ENCODE measurements at regions not wholly inside any gene's neighbourhood (a gene's known extent, or its start where the extent isn't known, plus 50 kb on each side); places are given as distances from the start of the nearest gene placed in this dataset.

DNA sequence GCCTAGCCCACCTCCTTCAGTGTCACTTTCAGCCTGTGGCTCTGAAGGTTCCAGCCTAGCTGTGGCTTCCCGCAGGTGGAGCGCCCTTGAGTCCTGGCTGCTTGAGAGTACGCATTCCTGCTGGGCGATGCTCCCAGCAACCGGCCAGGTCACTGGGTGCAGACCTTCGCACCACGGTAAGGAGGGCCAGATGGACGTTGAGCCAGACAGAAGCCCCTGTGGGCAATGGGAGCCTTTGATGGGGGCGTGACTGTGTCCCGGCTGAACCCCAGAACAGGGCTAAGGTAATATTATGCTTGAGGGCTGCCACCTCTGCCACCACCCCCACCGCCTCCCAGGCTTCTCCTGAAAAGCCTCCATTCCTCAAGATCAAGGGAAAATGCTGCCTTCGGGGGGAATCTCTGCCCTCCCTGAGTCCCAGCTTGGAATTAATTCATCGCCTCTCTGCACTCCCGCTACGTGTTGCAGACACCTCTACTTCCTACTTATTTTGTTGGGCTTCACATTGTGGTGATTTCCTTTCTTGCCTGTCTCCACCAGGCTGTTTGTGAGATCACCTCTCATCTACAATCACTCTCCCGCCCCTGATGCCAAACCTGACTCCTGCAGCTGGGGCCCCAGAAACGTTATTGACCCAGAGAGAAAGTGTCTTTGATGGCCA is 144.9 kb upstream of the NECTIN1 start:
- no peak for ATAC-seq
- CTCF ChIA-PET, result no interaction called here
- no peaks in the 10 kb centered on the region for H3K9me3 Mint-ChIP-seq (ENCODE audit: low read depth)
- no peaks in the 10 kb centered on the region for H3K27me3 Mint-ChIP-seq
- DNase-seq, result no peak
- H3K36me3 Mint-ChIP-seq, result no peaks in the 10 kb centered on the region
- no peak overlapping the region for H3K4me3 Mint-ChIP-seq
- H3K4me1 Mint-ChIP-seq, result no peaks in the 10 kb centered on the region
- no peak overlapping the region for H3K27ac Mint-ChIP-seq

- H3K36me3 Mint-ChIP-seq, result no peaks in the 10 kb centered on the region
- no peak overlapping the region for H3K4me3 Mint-ChIP-seq
- H3K9me3 Mint-ChIP-seq (ENCODE audit: low read depth), result no peaks in the 10 kb centered on the region
- H3K27me3 Mint-ChIP-seq, result peaks cover 3% of the 10 kb centered on the region
- H3K4me1 Mint-ChIP-seq, result no peaks in the 10 kb centered on the region
- DNase-seq, result no peak
- no peak overlapping the region for H3K27ac Mint-ChIP-seq
- no peak for ATAC-seq
- CTCF ChIA-PET, result no interaction called here
Measured at GRCh38 chr11:119872611-119873310, 143.8 kb upstream of the NECTIN1 start.

DNA sequence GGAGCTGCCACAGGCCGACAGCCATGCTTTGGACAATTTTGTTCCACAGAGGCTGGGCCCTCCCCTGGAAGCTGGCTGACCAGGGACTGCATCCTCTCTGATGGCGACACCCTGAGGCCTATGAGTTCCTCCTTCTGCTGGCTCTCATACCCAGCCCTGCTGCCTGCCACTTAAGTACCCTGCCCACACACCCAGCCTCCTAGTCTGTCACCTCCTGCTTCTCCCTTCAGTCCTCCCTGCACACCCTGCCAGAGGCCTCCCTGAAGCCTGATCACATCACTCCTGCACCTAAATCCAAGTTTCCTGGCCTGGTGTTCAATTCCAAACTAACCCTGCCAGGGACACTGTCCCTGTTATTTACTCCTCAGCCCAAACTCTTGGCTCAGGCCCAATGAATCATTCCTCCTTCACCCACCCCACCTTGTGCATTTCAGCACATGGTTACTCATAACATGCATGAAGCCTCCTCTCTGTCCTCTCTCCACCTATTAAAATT is 136.7 kb upstream of the NECTIN1 start:
- CTCF ChIA-PET, result no interaction called here
- ATAC-seq (no peak), DNase-seq (no peak)
- Mint-ChIP-seq H3K36me3 (no peaks in the 10 kb centered on the region), H3K27me3 (peaks cover 10% of the 10 kb centered on the region), H3K4me3 (no peak overlapping the region), H3K4me1 (no peaks in the 10 kb centered on the region), H3K9me3 (ENCODE audit: low read depth) (no peaks in the 10 kb centered on the region), H3K27ac (no peak overlapping the region)

GRCh38 chr11:119864836-119865235 is 135.8 kb upstream of the NECTIN1 start:
- Mint-ChIP-seq H3K9me3 (ENCODE audit: low read depth) (no peaks in the 10 kb centered on the region), H3K36me3 (no peaks in the 10 kb centered on the region), H3K4me1 (no peaks in the 10 kb centered on the region), H3K27me3 (peaks cover 10% of the 10 kb centered on the region), H3K27ac (no peak overlapping the region), H3K4me3 (no peak overlapping the region)
- DNase-seq (no peak), ATAC-seq (no peak)
- CTCF ChIA-PET, result no interaction called here

GRCh38 chr11:119863851-119864601 is 135.0 kb upstream of the NECTIN1 start:
- no peak for ATAC-seq
- H3K27ac Mint-ChIP-seq, result no peak overlapping the region

GRCh38 chr11:119863236-119863635 is 134.2 kb upstream of the NECTIN1 start:
- no peaks in the 10 kb centered on the region for H3K36me3 Mint-ChIP-seq
- CTCF ChIA-PET, result interaction anchor here (0.7 kb wide), 1 partner anchor 106 kb away, joined by 4 read pairs; no protein-coding TSS in a partner anchor
- H3K27ac Mint-ChIP-seq, result no peak overlapping the region
- ATAC-seq (no peak), DNase-seq (no peak)
- H3K27me3 Mint-ChIP-seq, result peaks cover 12% of the 10 kb centered on the region
- no peaks in the 10 kb centered on the region for H3K9me3 Mint-ChIP-seq (ENCODE audit: low read depth)
- H3K4me1 Mint-ChIP-seq, result no peaks in the 10 kb centered on the region
- no peak overlapping the region for H3K4me3 Mint-ChIP-seq

More at GRCh38 chr11:119863851-119864601, 135.0 kb upstream of the NECTIN1 start:
- Mint-ChIP-seq H3K9me3 (ENCODE audit: low read depth) (no peaks in the 10 kb centered on the region), H3K4me3 (no peak overlapping the region), H3K36me3 (no peaks in the 10 kb centered on the region), H3K4me1 (no peaks in the 10 kb centered on the region), H3K27me3 (peaks cover 10% of the 10 kb centered on the region)
- DNase-seq, result no peak
- CTCF ChIA-PET, result no interaction called here

GRCh38 chr11:119861160-119861559 is 132.2 kb upstream of the NECTIN1 start:
- no peaks in the 10 kb centered on the region for H3K4me1 Mint-ChIP-seq
- no peak for DNase-seq
- H3K9me3 Mint-ChIP-seq (ENCODE audit: low read depth), result no peaks in the 10 kb centered on the region
- no peak overlapping the region for H3K27ac Mint-ChIP-seq
- H3K36me3 Mint-ChIP-seq, result no peaks in the 10 kb centered on the region
- ATAC-seq, result no peak
- CTCF ChIA-PET, result no interaction called here
- peaks cover 17% of the 10 kb centered on the region for H3K27me3 Mint-ChIP-seq
- H3K4me3 Mint-ChIP-seq, result no peak overlapping the region

- Mint-ChIP-seq H3K36me3 (no peaks in the 10 kb centered on the region), H3K27me3 (peaks cover 17% of the 10 kb centered on the region), H3K4me3 (no peak overlapping the region), H3K4me1 (no peaks in the 10 kb centered on the region), H3K9me3 (ENCODE audit: low read depth) (no peaks in the 10 kb centered on the region), H3K27ac (no peak overlapping the region)
- no peak for DNase-seq
- CTCF ChIA-PET, result no interaction called here
- ATAC-seq, result no peak
Measured at GRCh38 chr11:119860561-119861094, 131.6 kb upstream of the NECTIN1 start.

DNA sequence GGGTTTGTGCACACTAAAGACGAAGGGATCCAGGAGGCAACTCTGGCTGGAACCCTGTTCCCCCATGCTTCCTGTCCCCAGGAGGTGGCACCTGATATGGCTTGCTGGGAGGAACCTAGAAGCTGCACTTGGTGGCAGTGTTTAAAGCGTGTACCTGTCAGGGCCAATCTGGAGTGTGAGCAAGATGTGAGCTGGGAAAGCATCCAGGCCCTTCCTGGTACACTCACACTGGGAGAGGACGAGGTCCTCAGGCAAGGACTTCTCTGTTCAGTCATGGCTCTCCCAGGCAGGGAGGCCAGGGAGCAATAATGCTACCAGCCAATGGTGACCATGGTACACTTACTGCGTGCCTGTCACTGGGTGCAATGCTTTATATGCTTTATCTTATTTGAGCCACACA is 130.7 kb upstream of the NECTIN1 start:
- peaks cover 17% of the 10 kb centered on the region for H3K27me3 Mint-ChIP-seq
- DNase-seq (no peak), ATAC-seq (no peak)
- no peaks in the 10 kb centered on the region for H3K9me3 Mint-ChIP-seq (ENCODE audit: low read depth)
- H3K4me3 Mint-ChIP-seq, result no peak overlapping the region
- no peaks in the 10 kb centered on the region for H3K4me1 Mint-ChIP-seq
- CTCF ChIA-PET, result no interaction called here
- no peaks in the 10 kb centered on the region for H3K36me3 Mint-ChIP-seq
- no peak overlapping the region for H3K27ac Mint-ChIP-seq

GRCh38 chr11:119858288-119858687 is 129.3 kb upstream of the NECTIN1 start:
- Mint-ChIP-seq H3K9me3 (ENCODE audit: low read depth) (no peaks in the 10 kb centered on the region), H3K27ac (no peak overlapping the region), H3K36me3 (no peaks in the 10 kb centered on the region), H3K4me1 (no peaks in the 10 kb centered on the region), H3K27me3 (peaks cover 17% of the 10 kb centered on the region), H3K4me3 (no peak overlapping the region)
- CTCF ChIA-PET, result no interaction called here
- DNase-seq (no peak), ATAC-seq (no peak)

DNA sequence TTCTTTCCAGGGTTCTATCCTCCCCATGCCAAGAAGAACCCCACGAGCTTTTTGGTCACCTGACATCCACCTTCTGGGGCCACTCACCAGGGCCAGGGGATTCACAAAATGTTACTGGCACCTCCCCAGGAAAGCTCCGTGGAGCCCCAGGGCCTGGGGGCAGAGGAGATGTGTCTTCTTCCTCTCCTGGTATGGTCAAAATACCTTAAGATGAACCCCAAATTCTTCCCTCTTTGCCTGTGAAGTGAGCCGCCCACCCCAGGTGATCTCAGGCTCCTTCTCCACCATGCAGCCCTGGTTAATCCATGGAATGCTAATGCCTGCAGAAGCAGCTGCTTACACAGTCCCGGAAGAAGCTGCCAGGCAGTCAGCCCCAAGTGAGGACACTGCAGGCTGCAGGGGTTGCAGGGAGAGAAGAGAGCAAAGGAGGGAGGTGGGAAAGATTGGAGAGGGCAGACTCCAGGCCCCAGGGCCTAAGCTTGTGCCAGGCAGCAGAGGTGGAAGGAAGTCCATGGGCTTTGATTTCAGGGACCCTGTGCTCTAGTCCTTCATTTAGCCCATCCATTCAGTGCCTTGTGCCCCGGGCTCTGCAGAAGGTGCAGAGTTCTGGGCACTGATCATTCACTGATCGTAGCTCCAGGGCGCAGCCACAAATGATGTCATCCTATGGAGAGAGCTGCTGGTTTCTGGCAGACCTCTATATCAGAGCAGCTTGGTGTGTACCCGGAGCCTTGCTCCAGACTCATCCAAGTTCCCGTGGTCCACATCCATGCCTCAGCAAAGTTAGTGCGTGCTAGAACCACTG is 127.9 kb upstream of the NECTIN1 start:
- no peak for ATAC-seq
- no peak for DNase-seq
- Mint-ChIP-seq H3K27me3 (peaks cover 14% of the 10 kb centered on the region), H3K9me3 (ENCODE audit: low read depth) (no peaks in the 10 kb centered on the region), H3K4me3 (no peak overlapping the region), H3K36me3 (no peaks in the 10 kb centered on the region), H3K4me1 (no peaks in the 10 kb centered on the region), H3K27ac (no peak overlapping the region)
- CTCF ChIA-PET, result no interaction called here

- no peaks in the 10 kb centered on the region for H3K36me3 Mint-ChIP-seq
- no peaks in the 10 kb centered on the region for H3K4me1 Mint-ChIP-seq
- no peak overlapping the region for H3K27ac Mint-ChIP-seq
- no peaks in the 10 kb centered on the region for H3K9me3 Mint-ChIP-seq (ENCODE audit: low read depth)
- ATAC-seq, result no peak
- peaks cover 14% of the 10 kb centered on the region for H3K27me3 Mint-ChIP-seq
- no peak for DNase-seq
- CTCF ChIA-PET, result no interaction called here
- H3K4me3 Mint-ChIP-seq, result no peak overlapping the region
Measured at GRCh38 chr11:119855066-119855465, 126.1 kb upstream of the NECTIN1 start.

GRCh38 chr11:119854521-119854920 is 125.5 kb upstream of the NECTIN1 start:
- ATAC-seq (no peak), DNase-seq (no peak)
- Mint-ChIP-seq H3K27me3 (peaks cover 14% of the 10 kb centered on the region), H3K4me1 (no peaks in the 10 kb centered on the region), H3K27ac (no peak overlapping the region), H3K4me3 (no peak overlapping the region), H3K9me3 (ENCODE audit: low read depth) (no peaks in the 10 kb centered on the region), H3K36me3 (no peaks in the 10 kb centered on the region)
- CTCF ChIA-PET, result interaction anchor here (0.7 kb wide), 1 partner anchor 212 kb away, joined by 3 read pairs; no protein-coding TSS in a partner anchor

All from activated CD8-positive, alpha-beta memory T cell treated with anti-CD3 and anti-CD28 coated beads, Interleukin-2, amount 10 ng/mL, durations not matched to agents 7 days and 5 days (primary cell).